ENCODE measurements at regions not wholly inside any gene's neighbourhood (a gene's known extent, or its start where the extent isn't known, plus 50 kb on each side); places are given as distances from the start of the nearest gene placed in this dataset.

- TF ChIP-seq ZBTB43 (CRISPR knock-in tag; IDR thresholded peaks at IDR 0.05): no peak
These were observed 757.3 kb upstream of the WWC1 start (continued) for GRCh38 chr5:167533814-167534795.

- Mint-ChIP-seq H3K27ac (no peak overlapping the region), H3K4me3 (no peak overlapping the region), H3K36me3 (no peaks in the 10 kb centered on the region), H3K27me3 (ENCODE audit: low read depth) (peaks cover 3% of the 10 kb centered on the region; the same call in 1 of the 2 replicates), H3K9me3 (peaks cover 14% of the 10 kb centered on the region), H3K4me1 (peaks cover 8% of the 10 kb centered on the region)
- DNase-seq (ENCODE audit: low spot score) (no peak), ATAC-seq (no peak)
- ChIA-PET CTCF (no interaction called here), POLR2A (no interaction called here)
- TF ChIP-seq FOXP4 (CRISPR knock-in tag; IDR thresholded peaks at IDR 0.05) (no peak), JUN (CRISPR knock-in tag; IDR thresholded peaks at IDR 0.05) (no peak), TP53 (CRISPR knock-in tag; IDR thresholded peaks at IDR 0.05) (no peak), GRHL2 (CRISPR knock-in tag; IDR thresholded peaks at IDR 0.05; ENCODE audit: insufficient replicate concordance, severe bottlenecking) (no peak), E2F4 (CRISPR knock-in tag; IDR thresholded peaks at IDR 0.05; ENCODE audit: borderline replicate concordance, low read depth) (no peak), ELF4 (CRISPR knock-in tag; IDR thresholded peaks at IDR 0.05; ENCODE audit: low read depth) (no peak), EMX1 (CRISPR knock-in tag; IDR thresholded peaks at IDR 0.05) (no peak)
These were observed 751.7 kb upstream of the WWC1 start for GRCh38 chr5:167539747-167540146.

- ChIA-PET CTCF (no interaction called here), POLR2A (no interaction called here)
- Mint-ChIP-seq H3K9me3 (peaks cover 4% of the 10 kb centered on the region), H3K36me3 (no peaks in the 10 kb centered on the region), H3K27me3 (ENCODE audit: low read depth) (no peaks in the 10 kb centered on the region), H3K4me3 (no peak overlapping the region), H3K4me1 (peaks cover 44% of the 10 kb centered on the region), H3K27ac (no peak overlapping the region)
- ATAC-seq (no peak), DNase-seq (ENCODE audit: low spot score) (no peak)
- no peak for TF ChIP-seq USF2 (CRISPR knock-in tag; IDR thresholded peaks at IDR 0.05)
- no peak for TF ChIP-seq TP53 (CRISPR knock-in tag; IDR thresholded peaks at IDR 0.05)
- TF ChIP-seq ETV6 (CRISPR knock-in tag; IDR thresholded peaks at IDR 0.05): no peak
- TF ChIP-seq CREB1 (CRISPR knock-in tag; IDR thresholded peaks at IDR 0.05): no peak
- TF ChIP-seq SP1 (CRISPR knock-in tag; conservative IDR thresholded peaks at IDR 0.05): no peak
- no peak for TF ChIP-seq FOXK1 (CRISPR knock-in tag; IDR thresholded peaks at IDR 0.05)
- no peak for TF ChIP-seq SOX15 (CRISPR knock-in tag; IDR thresholded peaks at IDR 0.05)
- TF ChIP-seq GTF2I (CRISPR knock-in tag; conservative IDR thresholded peaks at IDR 0.05): no peak
- TF ChIP-seq AR (CRISPR knock-in tag; IDR thresholded peaks at IDR 0.05): no peak
- no peak for TF ChIP-seq ZBTB43 (CRISPR knock-in tag; IDR thresholded peaks at IDR 0.05)
- TF ChIP-seq E2F5 (CRISPR knock-in tag; IDR thresholded peaks at IDR 0.05): no peak
- TF ChIP-seq TEAD1 (CRISPR knock-in tag; IDR thresholded peaks at IDR 0.05): no peak
- TF ChIP-seq ZNF317 (CRISPR knock-in tag; IDR thresholded peaks at IDR 0.05; ENCODE audit: borderline replicate concordance, low read depth): no peak
- no peak for TF ChIP-seq ZNF423 (CRISPR knock-in tag; IDR thresholded peaks at IDR 0.05)
These were observed 745.2 kb upstream of the WWC1 start for GRCh38 chr5:167546270-167546669.
